GM21619 (cell line): ENCODE measurements at regions not wholly inside any gene's neighbourhood (a gene's known extent, or its start where the extent isn't known, plus 50 kb on each side); places are given as distances from the start of the nearest gene placed in this dataset.

Source experiments
- ATAC-seq: cut with Tn5 transposase; IDR thresholded peaks from one replicate; pipeline ENCODE4 v1.9.1; 2021; ENCODE audit not compliant: unreplicated experiment

- no peak for ATAC-seq
These were observed 1170.0 kb upstream of the CDH9 start for GRCh38 chr5:28208356-28208755.

GRCh38 chr5:28190011-28190410 is 1151.6 kb upstream of the CDH9 start:
- no peak for ATAC-seq

GRCh38 chr5:28174691-28175090 is 1136.3 kb upstream of the CDH9 start:
- no peak for ATAC-seq

- no peak for ATAC-seq
These were observed 1126.7 kb upstream of the CDH9 start for GRCh38 chr5:28165096-28165495.

GRCh38 chr5:28164568-28164967 is 1126.2 kb upstream of the CDH9 start:
- no peak for ATAC-seq

- ATAC-seq = no peak
These were observed 1118.6 kb upstream of the CDH9 start for GRCh38 chr5:28156981-28157380.

GRCh38 chr5:28143519-28143918 is 1105.1 kb upstream of the CDH9 start:
- no peak for ATAC-seq

GRCh38 chr5:28132151-28132550 is 1093.8 kb upstream of the CDH9 start:
- ATAC-seq = no peak

GRCh38 chr5:28117691-28118090 is 1079.3 kb upstream of the CDH9 start:
- ATAC-seq = no peak

GRCh38 chr5:28117273-28117672 is 1078.9 kb upstream of the CDH9 start:
- no peak for ATAC-seq

GRCh38 chr5:28110781-28111180 is 1072.4 kb upstream of the CDH9 start:
- no peak for ATAC-seq

GRCh38 chr5:28104080-28104479 is 1065.7 kb upstream of the CDH9 start:
- no peak for ATAC-seq

- ATAC-seq = no peak
These were observed 1045.7 kb upstream of the CDH9 start for GRCh38 chr5:28084069-28084468.

GRCh38 chr5:28082610-28083009 is 1044.2 kb upstream of the CDH9 start:
- ATAC-seq = no peak

- no peak for ATAC-seq
These were observed 1039.2 kb upstream of the CDH9 start for GRCh38 chr5:28077291-28078240.

GRCh38 chr5:28066856-28067255 is 1028.5 kb upstream of the CDH9 start:
- ATAC-seq = no peak

GRCh38 chr5:28065656-28066055 is 1027.3 kb upstream of the CDH9 start:
- no peak for ATAC-seq

GRCh38 chr5:28046596-28046995 is 1008.2 kb upstream of the CDH9 start:
- ATAC-seq = no peak

GRCh38 chr5:28027851-28028250 is 989.5 kb upstream of the CDH9 start:
- ATAC-seq = no peak

- no peak for ATAC-seq
These were observed 978.8 kb upstream of the CDH9 start for GRCh38 chr5:28017178-28017577.

- no peak for ATAC-seq
These were observed 976.4 kb upstream of the CDH9 start for GRCh38 chr5:28014779-28015178.

GRCh38 chr5:28012538-28012937 is 974.2 kb upstream of the CDH9 start:
- ATAC-seq = no peak

- no peak for ATAC-seq
These were observed 971.2 kb upstream of the CDH9 start for GRCh38 chr5:28009576-28009975.
